HCT116 (cell line): ENCODE measurements at regions not wholly inside any gene's neighbourhood (a gene's known extent, or its start where the extent isn't known, plus 50 kb on each side); places are given as distances from the start of the nearest gene placed in this dataset.

Experiments
- ATAC-seq: fragments of 200-7000 bp; cut with Tn5 transposase; 2 replicates; pipeline ENCODE4 v1.9.1; 2020; ENCODE audit warnings: mild to moderate bottlenecking, moderate library complexity
- BruUV-seq: library from RNA; stranded (reverse); fragments of 400-500 nt; replicated peaks from 2 replicates; lab custom pipeline; 2021; lab: Mats Ljungman, UMichigan
- CTCF ChIA-PET: fragments of 300-600 bp; sonication (Branson Sonifier 250); formaldehyde crosslinking; loops from one replicate; lab custom pipeline; 2021; ENCODE audit warnings: antibody characterized with exemption; lab: Charles Lee
- POLR2A ChIA-PET: fragments of 300-600, 350-600 bp; sonication (Branson Sonifier 250); formaldehyde crosslinking; loops from one replicate; lab custom pipeline; 2021; ENCODE audit warnings: antibody characterized with exemption; lab: Charles Lee
- RAD21 ChIA-PET, 2 experiments: fragments of 300-600 bp; sonication (Branson Sonifier 250); formaldehyde crosslinking; loops; one replicate each; lab custom pipeline; 2023; ENCODE audit warnings: low total read pairs in 2 of 2; ENCODE audit not compliant: uncharacterized antibody in 2 of 2, unreplicated experiment in 2 of 2, low non-redundant PET in 1 of 2; lab: Charles Lee
- DNase-seq: peaks from one replicate; pipeline ENCODE4 v3.0.0-alpha.2; 2010; ENCODE audit warnings: low read depth, low spot score
- H2AFZ ChIP-seq: fragments of 200-600 bp; shearing (Covaris generic), sonication (generic); 2 replicates; pipeline ENCODE4 v1.6.1; 2017; ENCODE audit warnings: low read depth, mixed run types, mixed read lengths, antibody characterized with exemption, low read length; ENCODE audit not compliant: poor library complexity, severe bottlenecking
- H3K27ac ChIP-seq: 2 replicates; pipeline ENCODE4 v1.5.1; 2012; ENCODE audit warnings: low read depth, low read length
- H3K27me3 ChIP-seq: fragments of 200-600 bp; sonication (generic); 2 replicates; pipeline ENCODE4 v1.6.1; 2016; ENCODE audit warnings: mixed run types, low read length, mixed read lengths; ENCODE audit not compliant: insufficient read depth
- H3K36me3 ChIP-seq, 2 experiments: fragments of 200-500 bp in 1 of 2; fragments of 200-600 bp in 1 of 2; sonication (Bioruptor generic) in 1 of 2; sonication (generic) in 1 of 2; 2 replicates each; pipeline versions ENCODE4 v1.5.1 to v1.6.1; 2014 to 2016; ENCODE audit warnings: low read length in 2 of 2, inconsistent platforms in 1 of 2, mixed read lengths in 1 of 2, mixed run types in 1 of 2; ENCODE audit not compliant: insufficient read depth in 2 of 2, control insufficient read depth in 1 of 2
- H3K4me1 ChIP-seq, 2 experiments: fragments of 200-600 bp in 1 of 2; sonication (generic) in 1 of 2; 2 replicates each; pipeline versions ENCODE4 v1.5.1 to v1.6.1; 2012 to 2017; ENCODE audit warnings: low read length in 2 of 2, inconsistent platforms in 1 of 2, mild to moderate bottlenecking in 1 of 2, mixed read lengths in 1 of 2, mixed run types in 1 of 2, moderate library complexity in 1 of 2; ENCODE audit not compliant: insufficient read depth in 2 of 2, control insufficient read depth in 1 of 2
- H3K4me2 ChIP-seq: fragments of 200-600 bp; sonication (generic); 2 replicates; pipeline ENCODE4 v1.6.1; 2017; ENCODE audit warnings: mixed run types, low read length, mixed read lengths
- H3K4me3 ChIP-seq, 2 experiments: fragments of 200-600 bp in 1 of 2; sonication (generic) in 1 of 2; replicated peaks in 1 of 2; 2 replicates each; pipeline ENCODE4 v1.5.1; 2011 to 2016; ENCODE audit warnings: low read length in 2 of 2, control low read depth in 1 of 2, low read depth in 1 of 2, mild to moderate bottlenecking in 1 of 2, mixed read lengths in 1 of 2, mixed run types in 1 of 2
- H3K79me2 ChIP-seq: fragments of 200-600 bp; sonication (generic); 2 replicates; pipeline ENCODE4 v1.6.1; 2017; ENCODE audit warnings: mild to moderate bottlenecking, mixed run types, low read length, moderate library complexity, mixed read lengths; ENCODE audit not compliant: insufficient read depth
- H3K9ac ChIP-seq: fragments of 200-600 bp; sonication (generic); 2 replicates; pipeline ENCODE4 v1.6.1; 2016; ENCODE audit warnings: low read length, mixed read lengths
- H3K9me2 ChIP-seq: fragments of 200-600 bp; sonication (generic), shearing (Covaris generic); 2 replicates; pipeline ENCODE4 v1.6.1; 2017; ENCODE audit warnings: mixed run types, mild to moderate bottlenecking, moderate library complexity; ENCODE audit not compliant: insufficient read depth
- H3K9me3 ChIP-seq, 2 experiments: fragments of 200-500 bp in 1 of 2; fragments of 200-600 bp in 1 of 2; sonication (Bioruptor generic) in 1 of 2; sonication (generic) in 1 of 2; 2 replicates each; pipeline ENCODE4 v1.6.1; 2014 to 2017; ENCODE audit warnings: low read length in 2 of 2, mixed read lengths in 2 of 2, inconsistent platforms in 1 of 2, low read depth in 1 of 2, mild to moderate bottlenecking in 1 of 2, mixed run types in 1 of 2, moderate library complexity in 1 of 2; ENCODE audit not compliant: control insufficient read depth in 1 of 2, insufficient read depth in 1 of 2
- H4K20me1 ChIP-seq: fragments of 200-600 bp; sonication (generic), shearing (Covaris generic); 2 replicates; pipeline ENCODE4 v1.6.1; 2017; ENCODE audit warnings: mixed run types, mild to moderate bottlenecking, moderate library complexity; ENCODE audit not compliant: insufficient read depth
- ATF3 ChIP-seq: IDR thresholded peaks from 2 replicates; pipeline ENCODE4 v1.6.1; 2012
- CBX3 ChIP-seq: IDR thresholded peaks from 2 replicates; pipeline ENCODE4 v1.6.1; 2012; ENCODE audit warnings: low read depth
- CTCF ChIP-seq, 3 experiments: fragments of 200-600 bp in 1 of 3; sonication (generic) in 1 of 3; IDR thresholded peaks in 2 of 3; conservative IDR thresholded peaks in 1 of 3; 2 replicates each; pipeline ENCODE4 v1.5.1; 2012 to 2017; ENCODE audit warnings: low read depth in 2 of 3, low read length in 2 of 3, antibody characterized with exemption in 1 of 3, borderline replicate concordance in 1 of 3, control low read depth in 1 of 3, mild to moderate bottlenecking in 1 of 3, mixed read lengths in 1 of 3, mixed run types in 1 of 3, moderate library complexity in 1 of 3; ENCODE audit not compliant: insufficient read depth in 1 of 3
- EGR1 ChIP-seq: IDR thresholded peaks from 2 replicates; pipeline ENCODE4 v1.6.1; 2012; ENCODE audit warnings: low read depth
- ELF1 ChIP-seq: IDR thresholded peaks from 2 replicates; pipeline ENCODE4 v1.6.1; 2012; ENCODE audit warnings: low read depth, borderline replicate concordance
- JUND ChIP-seq: IDR thresholded peaks from 2 replicates; pipeline ENCODE4 v1.6.1; 2012
- POLR2A ChIP-seq: IDR thresholded peaks from 2 replicates; pipeline ENCODE4 v1.7.0; 2011; ENCODE audit warnings: borderline replicate concordance; ENCODE audit not compliant: insufficient read depth, insufficient read length; ENCODE audit errors: extremely low read depth
- REST ChIP-seq: IDR thresholded peaks from 2 replicates; pipeline ENCODE4 v1.6.1; 2012; ENCODE audit warnings: low read depth
- SP1 ChIP-seq: IDR thresholded peaks from 2 replicates; pipeline ENCODE4 v1.6.1; 2012; ENCODE audit warnings: low read depth
- SRF ChIP-seq: IDR thresholded peaks from 2 replicates; pipeline ENCODE4 v1.6.1; 2012; ENCODE audit warnings: low read depth
- YY1 ChIP-seq: IDR thresholded peaks from 2 replicates; pipeline ENCODE4 v1.6.1; 2011; ENCODE audit warnings: low read length, low read depth, moderate library complexity, mild to moderate bottlenecking; ENCODE audit not compliant: insufficient replicate concordance; ENCODE audit errors: extremely low read depth
- ZBTB33 ChIP-seq: IDR thresholded peaks from 2 replicates; pipeline ENCODE4 v1.6.1; 2011; ENCODE audit warnings: mild to moderate bottlenecking, low read length, moderate library complexity; ENCODE audit not compliant: insufficient replicate concordance; ENCODE audit errors: extremely low read depth
- ZFX ChIP-seq: fragments of 450-650 bp; IDR thresholded peaks from 2 replicates; pipeline ENCODE4 v1.6.1; 2017
- intact Hi-C: fragments of 100-400 bp; cut with micrococcal nuclease; formaldehyde crosslinking; loops from 2 replicates; pipeline ENCODE4 v1.10.0; 2022

GRCh38 chr11:104654181-104654813, 244.0 kb downstream of the CASP12 start:
- DNase-seq: no peak
- Histone ChIP-seq H3K9me2 (no peaks in the 10 kb centered on the region), H2AFZ (no peak overlapping the region), H4K20me1 (no peaks in the 10 kb centered on the region), H3K4me2 (no peak overlapping the region), H3K27ac (no peak overlapping the region), H3K79me2 (no peaks in the 10 kb centered on the region), H3K9me3 (no peaks in the 10 kb centered on the region), H3K4me1 (no peaks in the 10 kb centered on the region), H3K9ac (no peak overlapping the region), H3K36me3 (no peaks in the 10 kb centered on the region), H3K4me3 (no peak overlapping the region), H3K27me3 (no peaks in the 10 kb centered on the region)
- ChIA-PET CTCF (no interaction called here), POLR2A (no interaction called here), RAD21 (interaction anchor here in 1 of 2 experiments (0.5 kb wide), 1 partner anchor 1009 kb away, joined by 3 read pairs; no protein-coding TSS in a partner anchor)
- no peak for TF ChIP-seq SRF
- TF ChIP-seq POLR2A: no peak
- no peak for TF ChIP-seq CTCF (IDR thresholded peaks at IDR 0.05 in 2 of 3, conservative IDR thresholded peaks at IDR 0.05 in 1 of 3; ENCODE audit: borderline replicate concordance in 1 of 3, insufficient read depth in 1 of 3, low read depth in 2 of 3, low read length in 2 of 3)
- no peak for TF ChIP-seq SP1
- TF ChIP-seq CBX3: no peak
- TF ChIP-seq EGR1: no peak
- TF ChIP-seq JUND: no peak
- intact Hi-C loops: no loop called here
- no peak for ATAC-seq
- BruUV-seq: no TSS peak

GRCh38 chr11:104653407-104653806, 244.9 kb downstream of the CASP12 start:
- H3K27ac ChIP-seq: no peak overlapping the region
- no peaks in the 10 kb centered on the region for H4K20me1 ChIP-seq
- ChIA-PET CTCF (no interaction called here), RAD21 (no interaction called here), POLR2A (no interaction called here)
- H3K9ac ChIP-seq: no peak overlapping the region
- H3K9me3 ChIP-seq: no peaks in the 10 kb centered on the region
- no peak for ATAC-seq
- H3K9me2 ChIP-seq: no peaks in the 10 kb centered on the region
- H3K79me2 ChIP-seq: no peaks in the 10 kb centered on the region
- H3K27me3 ChIP-seq: no peaks in the 10 kb centered on the region
- intact Hi-C loops: no loop called here
- H2AFZ ChIP-seq: no peak overlapping the region
- H3K4me2 ChIP-seq: no peak overlapping the region
- no peaks in the 10 kb centered on the region for H3K4me1 ChIP-seq
- no TSS peak for BruUV-seq
- H3K4me3 ChIP-seq: no peak overlapping the region
- no peaks in the 10 kb centered on the region for H3K36me3 ChIP-seq
- DNase-seq: no peak
- TF ChIP-seq REST: no peak
- no peak for TF ChIP-seq ATF3
- no peak for TF ChIP-seq ELF1
- no peak for TF ChIP-seq ZBTB33
- no peak for TF ChIP-seq YY1
- TF ChIP-seq SRF: no peak
- TF ChIP-seq ZFX: no peak
